ENCODE measurements at regions not wholly inside any gene's neighbourhood (a gene's known extent, or its start where the extent isn't known, plus 50 kb on each side); places are given as distances from the start of the nearest gene placed in this dataset.

DNA sequence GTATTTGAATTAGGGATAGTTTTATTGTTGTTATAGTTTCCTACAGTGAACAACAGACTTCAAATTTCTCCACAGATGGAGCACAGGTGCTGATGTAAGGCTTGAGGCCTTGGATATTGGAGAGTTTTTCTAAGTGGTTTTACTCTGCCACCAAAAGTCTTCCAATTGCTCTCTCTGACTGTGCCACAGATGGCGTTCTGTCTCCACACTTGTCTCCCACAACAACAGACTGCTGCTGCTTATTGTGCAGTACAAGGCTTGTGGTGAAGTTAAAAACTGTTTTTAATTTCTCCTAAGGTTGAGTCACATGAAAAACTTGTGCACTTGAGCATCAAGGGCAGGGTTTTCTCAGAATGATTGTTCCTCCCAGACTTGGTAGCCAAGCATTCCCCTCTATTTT lies 460.9 kb upstream of the KHDRBS2 start:
- TF ChIP-seq, protein P1, sequence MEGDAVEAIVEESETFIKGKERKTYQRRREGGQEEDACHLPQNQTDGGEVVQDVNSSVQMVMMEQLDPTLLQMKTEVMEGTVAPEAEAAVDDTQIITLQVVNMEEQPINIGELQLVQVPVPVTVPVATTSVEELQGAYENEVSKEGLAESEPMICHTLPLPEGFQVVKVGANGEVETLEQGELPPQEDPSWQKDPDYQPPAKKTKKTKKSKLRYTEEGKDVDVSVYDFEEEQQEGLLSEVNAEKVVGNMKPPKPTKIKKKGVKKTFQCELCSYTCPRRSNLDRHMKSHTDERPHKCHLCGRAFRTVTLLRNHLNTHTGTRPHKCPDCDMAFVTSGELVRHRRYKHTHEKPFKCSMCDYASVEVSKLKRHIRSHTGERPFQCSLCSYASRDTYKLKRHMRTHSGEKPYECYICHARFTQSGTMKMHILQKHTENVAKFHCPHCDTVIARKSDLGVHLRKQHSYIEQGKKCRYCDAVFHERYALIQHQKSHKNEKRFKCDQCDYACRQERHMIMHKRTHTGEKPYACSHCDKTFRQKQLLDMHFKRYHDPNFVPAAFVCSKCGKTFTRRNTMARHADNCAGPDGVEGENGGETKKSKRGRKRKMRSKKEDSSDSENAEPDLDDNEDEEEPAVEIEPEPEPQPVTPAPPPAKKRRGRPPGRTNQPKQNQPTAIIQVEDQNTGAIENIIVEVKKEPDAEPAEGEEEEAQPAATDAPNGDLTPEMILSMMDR (IDR thresholded peaks at IDR 0.05) = no peak
- no peak for TF ChIP-seq SIN3A (IDR thresholded peaks at IDR 0.05; ENCODE audit: borderline replicate concordance, insufficient read depth, low read depth, low read length)
